A172 (cell line): ENCODE measurements at regions not wholly inside any gene's neighbourhood (a gene's known extent, or its start where the extent isn't known, plus 50 kb on each side); places are given as distances from the start of the nearest gene placed in this dataset.
"Not testable (repeated sequence)": the region's sequence is repeated elsewhere in the genome, so short reads cannot be mapped to it uniquely, and the experiment has no call there.

Experiments used
- DNase-seq: peaks from one replicate; pipeline ENCODE4 v3.0.0-alpha.2; 2015; ENCODE audit warnings: low spot score

DNA sequence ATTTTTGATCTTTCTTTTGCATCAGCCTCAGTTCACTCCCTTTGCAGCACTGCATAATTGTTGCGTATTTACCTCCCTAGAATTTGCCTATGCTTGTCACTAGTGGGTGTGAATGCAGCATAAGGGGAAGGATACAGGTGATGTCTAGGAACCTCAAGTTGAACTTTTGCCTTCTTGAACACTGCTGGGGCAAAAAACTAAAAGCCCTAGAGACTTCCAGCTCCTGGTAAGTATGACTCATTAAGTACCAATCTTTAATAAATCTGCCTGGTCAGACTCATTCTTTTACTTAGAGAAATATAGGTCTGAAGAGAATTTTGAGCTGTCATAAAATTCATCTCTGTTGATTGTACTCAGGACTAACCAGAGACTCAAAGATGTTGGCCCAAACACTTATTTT, 547.3 kb upstream of the FANCL start:
- peak; percentile 11 for DNase-seq

DNA sequence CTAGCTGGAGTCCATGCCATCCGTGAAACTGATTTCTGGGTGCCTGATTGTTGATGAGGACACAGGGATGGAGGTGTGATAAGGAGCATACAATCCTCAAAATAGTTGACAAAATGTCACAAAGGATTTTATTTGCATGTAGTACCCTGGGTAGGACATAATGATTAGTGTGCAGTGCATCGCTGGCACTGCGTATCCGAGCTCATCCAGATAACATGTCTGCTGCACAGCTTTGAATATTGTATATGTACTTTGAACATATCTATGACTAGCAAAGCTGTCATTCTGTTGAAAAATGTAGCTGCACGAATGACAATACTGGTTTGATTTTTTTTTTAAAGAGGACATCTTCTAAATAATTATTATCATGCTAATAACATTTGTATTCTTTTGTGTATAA, 529.7 kb upstream of the FANCL start:
- no peak for DNase-seq

DNA sequence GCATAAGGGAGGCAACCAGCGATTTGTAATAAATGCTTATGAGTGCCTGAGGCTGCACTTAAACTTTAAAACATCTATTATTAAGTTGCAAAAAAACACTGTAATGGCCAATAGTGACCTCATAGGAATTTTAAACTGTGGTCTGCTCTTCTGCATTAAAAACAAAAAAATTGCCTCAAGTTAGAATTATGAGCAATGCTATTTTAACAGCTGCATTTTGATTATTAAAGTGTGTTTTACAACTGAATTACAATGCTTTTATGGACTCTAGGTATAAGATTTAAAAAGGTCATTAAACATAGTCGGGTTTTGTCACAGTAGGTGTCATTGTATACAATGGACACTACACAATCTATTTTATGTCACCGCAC, 528.7 kb upstream of the FANCL start:
- no peak for DNase-seq

DNA sequence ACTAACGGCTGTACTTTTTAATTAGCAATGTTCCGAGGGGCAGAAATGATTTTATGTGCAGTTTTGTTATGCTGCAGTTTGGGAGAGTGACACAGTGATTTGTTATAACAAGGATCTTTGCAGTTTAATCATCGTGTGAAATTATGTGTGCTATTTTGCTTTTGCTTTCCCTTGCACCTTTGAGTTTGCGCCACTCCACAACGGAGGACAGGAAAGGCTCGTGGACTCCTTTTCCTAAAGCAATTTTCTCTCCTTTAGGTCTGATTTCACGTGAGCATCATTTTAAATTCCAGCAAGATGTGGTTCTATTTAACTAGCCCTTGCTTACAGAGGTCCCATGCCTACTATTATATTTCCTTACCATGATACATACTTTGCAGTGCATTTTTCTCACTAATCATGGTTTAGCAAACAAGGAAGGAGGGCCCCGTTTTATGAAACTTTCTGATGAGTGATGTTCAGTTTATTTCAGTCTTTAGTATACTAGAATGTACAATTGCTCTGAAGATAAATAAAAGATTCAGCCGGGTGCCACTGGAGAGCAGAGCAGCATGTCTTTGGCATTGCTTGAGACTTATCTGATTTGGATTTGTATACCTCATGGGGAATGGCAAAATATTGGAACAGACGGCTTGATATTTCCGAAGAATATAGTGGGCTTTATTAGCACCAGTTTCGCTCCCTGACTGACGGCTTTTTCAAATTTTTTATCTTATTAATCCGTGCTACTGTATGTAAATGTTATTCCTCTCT, 528.2 kb upstream of the FANCL start:
- no peak for DNase-seq

DNA sequence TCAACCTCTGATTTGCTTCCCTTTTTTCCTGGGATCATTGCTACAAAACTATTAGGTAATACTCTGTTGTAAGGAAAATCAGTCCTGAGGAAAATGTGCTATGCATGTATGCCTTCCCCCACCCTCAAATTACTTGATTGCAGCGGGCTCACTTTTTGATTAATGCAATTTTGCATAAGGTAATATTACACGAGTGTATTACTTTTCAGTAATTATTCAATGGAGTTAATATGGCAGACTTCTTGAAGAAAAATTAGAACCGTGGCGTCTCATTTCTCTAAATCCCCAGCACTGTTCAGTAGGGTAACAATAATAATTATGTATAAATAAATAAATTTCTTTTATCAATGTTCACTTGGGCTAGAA, 527.6 kb upstream of the FANCL start:
- no peak for DNase-seq

DNA sequence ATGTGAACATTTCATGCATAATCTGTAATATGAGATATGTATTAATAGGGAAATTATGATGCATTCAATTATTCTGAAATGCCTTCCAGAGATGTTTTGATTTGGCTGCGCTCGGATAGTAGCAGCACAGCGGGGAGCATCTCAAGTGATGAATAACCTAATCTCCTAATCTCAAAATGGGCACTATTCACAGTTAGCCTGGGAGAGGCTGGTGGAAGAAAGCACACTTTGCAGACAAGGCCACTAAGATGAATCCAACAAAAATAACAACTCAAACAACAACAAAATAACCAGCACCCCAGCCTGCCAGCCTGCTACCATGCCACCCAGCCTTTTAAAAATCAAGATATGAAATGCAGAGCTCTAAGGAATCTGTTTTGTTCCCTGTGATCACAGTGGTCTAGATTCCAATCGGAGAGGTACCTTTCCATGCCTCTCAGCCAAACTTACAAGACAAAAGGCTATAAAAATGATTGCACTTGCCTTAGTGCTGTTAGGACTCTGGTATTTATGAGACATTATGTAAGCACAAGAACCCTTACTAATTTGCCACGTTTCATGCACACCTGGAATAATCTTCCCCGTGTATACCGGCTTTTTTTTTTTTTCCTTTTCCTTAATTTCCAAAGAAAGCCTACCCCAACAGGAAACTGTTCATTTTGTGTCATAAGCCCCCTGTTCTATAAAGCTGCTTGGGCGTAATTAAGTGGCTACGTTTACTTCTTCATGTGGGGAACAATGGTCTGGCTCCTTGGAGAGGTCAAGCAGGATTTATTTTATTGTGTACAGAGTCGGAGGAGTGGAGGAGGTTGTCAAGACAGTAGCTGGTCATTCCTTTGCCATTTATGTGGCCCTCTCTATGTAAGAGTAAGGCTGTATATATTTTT, 526.9 kb upstream of the FANCL start:
- DNase-seq = no peak

DNA sequence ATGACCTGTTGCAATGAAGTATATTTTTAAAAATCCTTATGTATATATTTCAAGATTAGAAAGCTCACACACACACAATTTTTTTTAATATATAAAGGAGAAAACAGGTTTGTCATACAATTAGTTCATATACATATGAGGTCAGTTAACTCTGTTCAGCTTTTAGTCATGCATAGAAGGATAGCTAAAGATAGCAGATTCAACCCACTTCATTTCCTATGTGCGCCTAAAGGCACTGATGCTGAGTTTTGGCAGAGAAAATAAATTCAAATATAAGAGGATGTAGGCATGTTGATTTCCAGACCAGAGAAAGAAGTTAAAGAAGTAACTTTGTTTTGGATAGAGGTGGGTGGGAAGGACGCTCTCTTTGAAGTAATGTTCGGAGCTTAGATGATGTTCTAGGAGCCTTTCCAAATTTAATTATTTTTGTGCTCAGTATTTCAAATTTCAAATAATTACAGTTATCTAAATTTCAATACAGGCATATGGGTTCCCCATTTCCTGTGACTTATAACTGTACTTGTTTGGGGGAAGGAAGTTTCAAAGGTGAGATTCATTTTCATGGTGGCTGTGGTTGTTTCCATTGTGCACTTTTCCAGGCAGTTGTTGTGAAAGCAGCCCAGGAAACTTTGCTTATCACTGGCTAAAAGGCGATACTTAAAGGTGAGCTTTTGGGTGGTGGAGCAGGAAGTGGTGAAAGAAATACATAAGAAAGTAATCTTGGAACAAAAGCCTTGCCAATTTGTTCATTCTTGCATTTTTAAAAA, 523.4 kb upstream of the FANCL start:
- no peak for DNase-seq

DNA sequence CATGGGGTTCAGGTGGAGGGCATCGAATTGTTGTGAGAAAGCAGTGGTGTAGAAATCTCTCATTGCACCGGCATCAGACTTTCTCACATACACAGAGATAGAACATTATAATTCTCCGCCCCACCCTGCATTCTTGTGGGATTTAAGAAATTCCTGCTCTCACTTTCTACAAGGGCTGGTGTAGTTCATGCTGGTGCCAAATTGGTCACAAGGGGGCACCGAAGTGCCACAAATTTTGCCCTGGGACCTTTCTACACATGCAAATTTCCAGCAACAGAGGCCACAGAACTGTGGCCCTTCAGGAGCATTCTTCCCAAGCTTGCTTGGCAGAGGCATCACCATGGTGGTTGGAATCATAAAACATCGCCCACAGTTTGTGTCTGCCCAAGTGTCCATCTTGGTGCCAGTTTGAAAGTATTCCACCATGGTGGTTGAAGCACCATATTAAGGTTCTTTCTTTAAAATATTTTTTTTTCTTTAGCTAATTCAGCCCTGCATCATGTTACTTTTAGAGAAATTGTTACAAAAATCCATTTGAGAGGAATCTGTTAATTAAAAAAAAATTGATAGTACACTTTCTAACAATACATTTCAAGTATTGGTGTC, 521.2 kb upstream of the FANCL start:
- DNase-seq = peak; percentile 87

DNA sequence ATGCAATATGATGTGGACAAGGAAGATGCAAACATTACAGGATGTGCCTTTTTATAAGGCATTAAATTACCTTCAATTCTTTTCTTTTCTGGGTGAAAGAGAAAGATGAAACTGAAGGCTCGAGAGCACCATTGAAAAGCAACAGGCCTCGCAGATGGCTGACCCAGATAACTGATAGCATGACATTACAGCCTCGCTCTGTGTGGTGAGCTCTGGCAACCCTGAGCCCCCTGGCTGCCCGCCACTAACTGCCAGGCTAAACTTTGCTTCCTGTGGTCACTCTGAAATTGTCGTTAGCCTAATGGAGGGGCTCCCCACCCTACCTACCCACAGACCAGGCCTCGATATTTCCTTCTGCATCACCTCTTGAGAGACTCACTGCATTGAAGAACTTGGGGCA, 516.8 kb upstream of the FANCL start:
- no peak for DNase-seq

DNA sequence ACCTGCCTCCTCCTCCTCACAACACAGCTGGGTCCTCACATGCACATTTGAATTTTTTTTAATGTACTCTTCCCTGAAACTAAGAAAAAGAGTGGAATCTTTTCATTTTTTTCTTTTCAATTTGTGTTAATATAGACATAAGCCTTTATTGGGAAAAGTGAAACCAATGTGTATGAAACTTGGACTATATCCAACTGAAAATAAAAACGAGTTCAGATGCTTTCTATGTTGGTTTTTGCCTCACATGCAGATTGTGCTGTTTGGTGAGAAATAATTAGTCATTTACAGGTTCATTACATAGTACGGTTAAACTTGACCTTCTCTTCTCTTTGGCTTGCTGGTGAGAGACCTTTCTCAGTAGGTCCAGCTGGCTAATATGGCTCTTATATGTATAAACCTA, 515.2 kb upstream of the FANCL start:
- DNase-seq = no peak

DNA sequence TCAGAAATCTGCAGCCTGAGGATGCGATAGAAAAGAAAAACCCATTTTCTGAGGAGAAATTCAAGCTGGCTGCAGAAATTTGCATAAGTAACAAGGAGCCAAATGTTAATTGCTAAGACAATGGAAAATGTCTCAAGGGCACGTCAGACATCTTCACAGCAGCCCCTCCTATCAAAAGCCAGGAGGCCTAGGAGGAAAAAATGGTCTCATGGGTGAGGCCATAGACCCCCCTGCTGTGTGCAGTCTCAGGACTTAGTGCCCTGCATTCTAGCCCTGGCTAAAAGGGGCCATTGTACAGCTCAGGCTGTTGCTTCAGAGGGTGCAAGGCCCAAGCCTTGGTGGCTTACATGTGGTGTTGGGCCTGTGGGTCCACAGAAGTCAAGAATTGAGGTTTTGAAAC, 511.4 kb upstream of the FANCL start:
- not testable (repeated sequence) for DNase-seq

DNA sequence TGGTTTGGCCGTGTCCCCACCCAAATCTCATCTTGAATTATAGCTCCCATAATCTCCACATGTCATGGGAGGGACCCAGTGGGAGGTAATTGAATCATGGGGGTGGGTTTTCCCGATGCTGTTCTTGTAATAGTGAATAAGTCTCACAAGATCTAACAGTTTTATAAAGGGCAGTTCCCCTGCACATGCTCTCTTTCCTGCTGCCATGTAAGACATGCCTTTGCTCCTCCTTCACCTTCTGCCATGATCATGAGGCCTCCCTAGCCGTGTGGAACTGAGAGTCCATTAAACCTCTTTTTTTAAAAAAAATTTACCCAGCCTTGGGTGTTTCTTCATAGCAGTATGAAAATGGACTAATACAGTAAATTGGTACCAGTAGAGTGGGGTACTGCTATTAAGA, 510.6 kb upstream of the FANCL start:
- not testable (repeated sequence) for DNase-seq

DNA sequence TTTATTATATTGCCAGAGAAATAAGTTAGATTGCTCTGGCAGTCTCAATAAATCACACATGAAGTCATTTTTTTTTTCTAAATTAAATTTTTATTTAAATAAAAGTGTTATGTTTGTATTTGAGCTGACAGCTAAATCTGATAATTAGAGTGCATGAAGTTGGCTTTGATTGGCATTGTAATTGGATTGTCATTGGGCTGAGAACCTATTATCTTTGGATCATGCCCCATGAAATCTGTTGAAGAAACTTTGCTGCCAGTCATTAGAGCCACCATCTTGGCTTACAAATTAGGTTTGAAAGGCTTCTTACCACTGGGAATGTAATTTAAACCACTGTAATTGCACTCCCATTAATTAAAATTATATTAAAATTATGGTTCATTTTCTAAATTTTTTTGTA, 507.9 kb upstream of the FANCL start:
- DNase-seq = no peak

DNA sequence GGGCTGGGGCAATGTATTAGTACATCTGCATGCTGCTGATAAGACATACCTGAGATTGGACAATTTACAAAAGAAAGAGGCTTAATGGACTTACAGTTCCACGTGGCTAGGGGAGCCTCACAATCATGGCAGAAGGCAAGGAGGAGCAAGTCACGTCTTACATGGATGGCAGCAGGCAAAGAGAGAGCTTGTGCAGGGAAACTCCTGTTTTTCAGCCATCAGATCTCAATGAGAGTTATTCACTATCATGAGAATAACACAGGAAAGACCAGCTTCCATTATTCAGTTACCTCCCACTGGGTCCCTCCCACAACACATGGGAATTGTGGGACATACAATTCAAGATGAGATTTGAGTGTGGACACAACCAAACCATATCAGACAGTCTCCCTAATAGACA, 504.2 kb upstream of the FANCL start:
- DNase-seq = not testable (repeated sequence)

DNA sequence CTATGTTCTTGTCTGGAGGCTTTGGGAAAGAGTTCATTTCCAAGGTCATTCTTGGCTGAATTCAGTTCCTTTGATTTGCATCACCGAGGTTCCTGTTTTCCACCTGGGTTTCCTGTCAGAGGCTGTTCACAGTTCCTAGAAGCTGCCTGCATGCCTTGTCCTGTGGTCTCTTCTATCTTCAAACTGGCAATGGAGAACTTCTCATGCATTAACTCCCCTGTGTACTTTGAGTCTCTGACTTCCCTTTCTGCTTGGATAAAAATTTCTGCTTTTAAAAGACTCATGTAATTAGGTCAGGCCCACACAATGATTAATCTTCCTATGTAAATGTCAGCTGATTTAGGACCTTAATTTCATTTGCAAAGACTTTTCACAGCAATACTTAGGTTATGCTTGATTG, 499.3 kb upstream of the FANCL start:
- DNase-seq = no peak

DNA sequence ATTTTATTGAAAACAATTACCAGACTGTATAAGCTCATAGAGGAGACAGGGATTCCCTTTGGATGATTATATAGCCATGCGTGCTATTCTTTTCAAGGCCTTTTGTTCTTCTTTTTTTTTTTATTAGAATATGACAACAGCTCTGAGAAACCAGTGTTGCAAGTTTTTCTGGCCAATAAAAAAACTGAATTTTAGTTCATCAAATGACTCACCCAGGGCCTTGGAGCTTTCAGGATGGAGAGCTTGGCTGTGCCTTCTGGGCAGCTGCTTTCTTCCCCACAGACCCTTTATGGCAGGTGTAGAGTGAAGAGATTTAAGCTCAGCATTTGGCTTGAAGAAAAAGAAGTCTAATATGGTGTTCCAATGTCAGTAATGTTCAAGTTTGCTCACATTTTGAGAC, 497.9 kb upstream of the FANCL start:
- no peak for DNase-seq

DNA sequence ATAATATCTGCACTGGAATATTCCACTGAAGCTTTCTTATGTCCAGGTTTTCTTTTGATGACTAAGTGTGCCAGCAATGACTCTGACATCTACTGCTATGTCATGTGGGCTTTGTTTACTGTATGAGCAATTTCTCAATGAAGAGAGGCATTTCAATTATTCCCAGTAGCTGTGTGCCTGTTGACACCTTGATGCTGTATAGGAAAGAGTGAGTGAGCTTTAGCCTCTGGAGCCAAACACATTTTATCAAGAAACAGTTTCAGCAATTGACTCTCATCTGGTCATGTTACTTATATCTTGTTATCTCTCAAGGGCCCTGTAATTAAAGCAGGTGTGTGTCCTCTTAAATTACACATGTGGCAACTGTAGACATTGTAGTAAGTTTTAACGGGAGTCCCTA, 493.2 kb upstream of the FANCL start:
- DNase-seq = peak; percentile 83

DNA sequence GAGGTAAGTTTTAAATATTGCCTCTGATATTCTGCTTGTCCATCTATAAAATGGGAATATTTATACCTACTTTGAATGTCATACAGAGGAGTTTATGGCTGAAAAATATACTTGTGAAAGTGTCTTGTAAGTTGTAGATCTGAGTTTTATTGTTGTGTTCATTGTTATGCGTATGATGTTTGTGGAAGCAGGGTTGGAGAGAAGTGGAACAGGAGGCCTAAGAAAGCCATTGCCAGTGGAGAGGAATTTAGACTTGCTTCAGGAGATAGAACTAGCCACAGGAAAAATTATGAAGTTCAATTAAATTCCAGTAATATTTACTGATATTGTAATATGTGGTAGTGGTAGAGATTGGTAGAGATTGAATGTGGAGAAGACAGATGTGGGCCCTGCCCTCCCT, 491.9 kb upstream of the FANCL start:
- DNase-seq = no peak

DNA sequence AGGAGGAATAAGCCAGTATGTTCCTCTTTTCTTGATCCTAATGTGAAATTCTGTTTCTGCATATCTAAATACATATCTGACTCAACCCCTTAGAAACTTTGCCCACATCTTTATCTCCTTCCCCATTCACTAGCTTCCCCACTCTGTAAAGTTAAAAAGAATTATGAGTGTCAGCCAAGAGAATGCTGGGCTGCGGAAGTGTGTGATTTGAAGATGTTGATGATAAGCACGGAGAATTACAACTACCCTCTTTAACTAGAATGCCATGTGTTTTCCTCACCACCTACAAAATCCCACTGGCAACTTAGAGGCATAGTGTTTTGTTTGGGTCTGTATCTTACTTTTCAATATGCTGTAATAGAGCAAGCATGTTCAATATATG, 490.4 kb upstream of the FANCL start:
- DNase-seq = peak; percentile 20

DNA sequence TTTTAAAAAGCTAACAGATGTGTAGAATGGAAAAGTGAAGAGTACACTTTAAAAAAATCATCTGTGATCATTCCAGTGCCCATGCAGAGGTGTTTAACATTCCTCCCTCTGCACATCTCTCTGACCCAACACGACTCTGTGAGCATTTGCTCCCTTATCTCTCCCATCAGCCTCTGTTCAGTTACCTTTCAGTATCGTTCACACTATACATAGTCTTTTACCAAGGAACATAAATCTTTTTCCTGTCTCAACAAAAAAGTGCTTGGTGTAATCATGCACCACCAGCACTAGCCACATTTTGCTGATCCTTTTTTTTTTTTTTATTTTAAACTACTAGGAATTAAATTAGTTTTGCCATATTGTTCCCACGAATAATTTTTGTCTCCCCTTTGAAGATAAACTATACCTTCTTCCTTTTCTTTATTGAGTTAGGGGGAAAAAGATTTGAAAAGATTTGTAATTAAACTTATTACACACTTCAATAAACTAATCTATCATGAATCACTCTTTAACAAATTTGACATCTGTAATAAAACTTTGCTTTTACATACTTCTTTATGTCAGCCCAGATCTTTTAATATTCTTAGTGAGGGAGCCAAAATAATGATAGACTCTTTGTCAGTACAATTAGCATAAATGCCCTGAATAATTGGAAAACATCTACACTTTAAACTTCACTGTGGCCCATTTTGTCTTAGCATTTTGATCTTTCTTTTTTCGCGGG, 489.8 kb upstream of the FANCL start:
- DNase-seq = no peak

DNA sequence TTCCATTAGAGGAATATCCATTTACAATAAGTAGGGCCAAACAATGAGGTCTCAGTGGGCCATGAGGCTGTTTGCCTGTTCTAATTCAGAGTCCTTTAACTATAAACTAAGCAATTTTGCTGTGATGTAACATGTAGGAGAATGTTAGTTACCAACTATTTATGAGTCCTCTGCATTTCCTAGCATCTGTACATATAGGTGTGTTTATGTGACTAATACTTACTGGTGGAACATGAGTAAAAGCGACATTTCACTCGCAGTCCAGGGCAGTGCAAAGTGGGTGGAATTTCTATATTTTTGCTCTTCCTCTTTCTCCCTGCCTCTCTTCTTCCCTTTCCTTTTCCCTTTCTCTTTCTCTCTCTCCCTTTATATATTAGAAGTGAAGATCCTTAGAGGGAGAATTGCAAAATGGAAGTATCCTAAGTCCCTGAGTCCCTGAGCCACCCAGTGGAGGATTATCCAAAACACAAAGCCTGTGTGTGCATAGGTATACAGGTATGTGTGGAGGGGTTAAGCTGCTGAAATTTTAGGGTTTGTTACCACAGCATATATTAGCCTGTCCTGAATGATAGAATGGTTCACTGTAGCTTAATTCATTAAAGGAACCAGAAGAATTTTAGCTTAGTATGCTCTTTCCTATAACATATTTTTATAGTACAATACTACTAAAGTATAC, 487.0 kb upstream of the FANCL start:
- no peak for DNase-seq
